ENCODE measurements at regions not wholly inside any gene's neighbourhood (a gene's known extent, or its start where the extent isn't known, plus 50 kb on each side); places are given as distances from the start of the nearest gene placed in this dataset.

DNA sequence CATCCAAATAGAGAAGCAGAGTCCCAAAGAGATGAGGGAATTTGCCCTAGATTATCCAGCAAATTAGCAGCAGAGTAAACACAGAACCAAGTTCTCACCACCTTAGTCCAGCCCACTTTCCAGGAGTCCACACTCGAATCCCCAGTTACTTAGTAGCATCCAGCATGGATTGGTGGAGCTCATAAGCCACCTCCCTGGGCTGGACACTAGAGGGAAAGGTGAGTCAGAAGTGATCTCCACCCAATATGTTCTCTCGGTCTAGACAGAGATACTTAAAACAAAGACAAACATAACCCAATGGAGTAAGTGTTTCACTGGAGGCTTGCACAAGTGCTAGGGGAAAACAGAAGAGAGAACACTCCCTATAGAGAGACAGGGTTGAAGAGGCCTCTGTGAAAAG lies 105.1 kb upstream of the CPEB2 start:
- Mint-ChIP-seq H3K36me3 (no peaks in the 10 kb centered on the region), H3K27ac (no peak overlapping the region), H3K9me3 (peaks cover 0 to 2% of the 10 kb centered on the region in 2 donors), H3K27me3 (peaks cover 0 to 17% of the 10 kb centered on the region in 2 donors), H3K4me3 (no peak overlapping the region), H3K4me1 (no peaks in the 10 kb centered on the region)
- DNase-seq, result no peak
- no peak for ATAC-seq (replicated peaks)

DNA sequence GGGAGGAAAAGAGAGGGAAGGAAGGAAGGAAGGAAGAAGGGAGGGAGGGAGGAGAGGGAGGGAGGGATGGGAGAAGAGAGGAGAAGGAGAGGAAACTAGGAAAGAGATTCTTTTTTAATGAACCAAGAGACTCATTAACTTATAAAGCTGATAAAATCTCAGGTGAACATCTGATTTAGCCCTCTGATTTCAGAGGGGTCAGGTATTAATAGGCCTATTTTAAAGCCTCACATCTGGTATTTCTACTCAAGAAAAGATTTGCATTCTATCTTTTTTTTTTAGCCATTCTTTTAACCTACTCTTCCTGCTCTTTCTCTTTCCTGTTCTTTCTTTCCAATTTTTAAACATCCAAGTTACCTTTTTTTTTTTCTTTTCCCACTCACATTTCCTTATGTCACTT lies 103.3 kb upstream of the CPEB2 start:
- H3K27me3 Mint-ChIP-seq, result peaks cover 6 to 23% of the 10 kb centered on the region in 2 donors
- DNase-seq (no peak), ATAC-seq (replicated peaks) (no peak)
- H3K9me3 Mint-ChIP-seq, result peaks cover 0 to 2% of the 10 kb centered on the region in 2 donors
- H3K36me3 Mint-ChIP-seq, result no peaks in the 10 kb centered on the region
- no peak overlapping the region for H3K27ac Mint-ChIP-seq
- no peaks in the 10 kb centered on the region for H3K4me1 Mint-ChIP-seq
- H3K4me3 Mint-ChIP-seq, result no peak overlapping the region

DNA sequence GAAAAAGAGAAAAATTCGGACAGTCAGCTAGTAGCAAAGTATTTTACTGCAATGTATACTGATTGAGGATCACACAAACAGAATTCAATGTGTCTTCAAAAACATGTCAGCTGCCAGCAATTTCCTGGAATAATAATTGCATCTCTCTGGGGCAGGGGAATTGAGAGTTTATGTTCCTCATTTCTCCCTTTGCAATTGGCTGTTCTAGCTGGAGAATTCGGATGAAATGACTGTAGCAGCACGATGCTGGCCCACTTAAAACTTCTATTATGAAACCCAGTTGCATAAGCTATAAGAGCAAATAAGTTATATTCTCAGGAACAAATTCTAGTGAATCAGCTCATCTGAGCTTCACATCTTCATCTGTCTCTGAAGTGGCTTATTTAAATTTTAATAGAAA lies 99.9 kb upstream of the CPEB2 start:
- Mint-ChIP-seq H3K27ac (no peak overlapping the region), H3K4me3 (no peak overlapping the region), H3K9me3 (peaks cover 0 to 2% of the 10 kb centered on the region in 2 donors), H3K36me3 (no peaks in the 10 kb centered on the region), H3K4me1 (no peaks in the 10 kb centered on the region), H3K27me3 (peaks cover 12 to 19% of the 10 kb centered on the region in 2 donors)
- DNase-seq (no peak), ATAC-seq (replicated peaks) (no peak)

DNA sequence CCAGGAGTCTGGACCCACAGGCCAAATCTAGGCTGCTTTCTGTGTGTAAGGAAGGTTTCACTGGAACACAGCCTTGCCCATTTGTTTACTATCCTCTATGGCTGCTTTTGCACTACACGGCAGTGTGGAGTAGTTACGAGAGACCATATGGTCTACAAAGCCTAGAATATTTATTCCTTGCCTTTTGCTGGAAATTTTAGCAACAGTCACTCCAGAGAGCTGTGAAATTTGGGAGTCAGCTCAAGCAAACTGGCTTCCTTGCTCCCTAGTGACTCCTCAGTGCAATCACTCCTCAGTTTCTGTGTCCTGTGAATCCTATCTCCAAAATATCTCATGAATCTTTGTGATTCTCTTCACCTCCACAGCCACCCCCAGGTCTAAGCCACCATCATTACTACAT lies 99.0 kb upstream of the CPEB2 start:
- Mint-ChIP-seq H3K36me3 (no peaks in the 10 kb centered on the region), H3K27ac (no peak overlapping the region), H3K9me3 (no peaks in the 10 kb centered on the region), H3K4me3 (no peak overlapping the region), H3K4me1 (no peaks in the 10 kb centered on the region), H3K27me3 (peaks cover 12 to 13% of the 10 kb centered on the region in 2 donors)
- no peak for ATAC-seq (replicated peaks)
- DNase-seq, result no peak

DNA sequence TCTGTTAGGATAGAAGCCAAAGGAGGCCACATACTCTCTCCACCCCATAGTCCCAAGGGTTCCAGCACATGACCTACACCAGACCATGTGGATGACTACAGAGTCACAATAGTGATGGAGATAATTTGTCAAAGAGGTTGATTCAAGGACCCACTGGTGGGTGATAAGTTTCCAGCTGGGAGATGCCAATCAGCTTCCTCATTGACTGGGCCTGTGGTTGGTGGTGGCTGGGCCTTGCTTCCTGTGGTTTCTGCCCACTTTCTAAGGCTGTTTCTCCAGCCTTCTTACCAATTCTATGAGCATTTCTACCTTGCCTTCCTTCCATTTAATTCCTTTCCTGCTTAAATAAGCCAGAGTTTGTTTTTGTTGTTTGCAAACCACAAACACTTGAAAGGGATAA lies 95.5 kb upstream of the CPEB2 start:
- Mint-ChIP-seq H3K4me1 (no peaks in the 10 kb centered on the region), H3K27me3 (peaks cover 15 to 33% of the 10 kb centered on the region in 2 donors), H3K4me3 (no peak overlapping the region), H3K9me3 (no peaks in the 10 kb centered on the region), H3K36me3 (no peaks in the 10 kb centered on the region), H3K27ac (no peak overlapping the region)
- DNase-seq, result no peak
- ATAC-seq (replicated peaks), result peak in 1 of 2 donors; percentile 18

DNA sequence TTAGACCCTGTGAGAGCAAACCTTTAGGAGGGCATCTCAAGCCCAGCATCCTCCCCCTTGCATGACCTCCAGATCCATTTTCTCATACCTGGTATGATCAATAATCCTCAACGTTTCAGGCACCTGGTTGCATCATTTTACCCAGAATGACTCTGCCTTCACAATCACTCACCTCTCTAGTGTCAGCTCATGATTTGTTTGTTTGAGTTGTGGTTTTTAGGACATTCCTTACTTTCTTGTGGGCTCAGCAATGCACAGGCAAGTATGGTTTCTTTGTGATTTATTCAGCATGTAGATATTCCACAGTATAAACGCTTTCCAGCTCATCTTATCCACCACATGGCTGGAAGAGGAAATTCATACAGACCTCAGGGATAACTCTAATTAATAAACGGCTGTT lies 93.6 kb upstream of the CPEB2 start:
- H3K4me3 Mint-ChIP-seq, result no peak overlapping the region
- peaks cover 2 to 4% of the 10 kb centered on the region in 2 donors for H3K9me3 Mint-ChIP-seq
- H3K27ac Mint-ChIP-seq, result no peak overlapping the region
- H3K36me3 Mint-ChIP-seq, result no peaks in the 10 kb centered on the region
- H3K4me1 Mint-ChIP-seq, result no peaks in the 10 kb centered on the region
- peaks cover 18 to 31% of the 10 kb centered on the region in 2 donors for H3K27me3 Mint-ChIP-seq
- DNase-seq, result no peak
- no peak for ATAC-seq (replicated peaks)

DNA sequence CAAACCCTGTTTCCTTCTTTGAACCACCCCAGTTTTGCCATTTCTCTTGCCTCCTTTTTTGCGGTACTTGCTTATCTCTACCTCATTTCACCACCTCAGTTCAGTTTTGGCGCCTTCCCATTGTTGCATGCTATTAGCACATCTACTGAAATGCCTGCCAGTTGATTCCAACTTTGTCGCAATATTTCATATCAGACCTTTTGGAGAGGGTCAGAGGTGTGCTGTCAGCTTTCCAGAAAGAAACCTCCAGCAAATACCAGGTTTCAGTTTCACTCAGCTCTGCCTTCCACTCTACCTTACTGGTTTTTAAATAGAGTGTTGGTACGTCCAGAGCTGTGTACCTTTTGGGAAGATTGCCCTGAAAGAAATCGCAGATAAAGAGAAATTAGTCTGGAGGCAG lies 91.9 kb upstream of the CPEB2 start:
- DNase-seq, result no peak
- Mint-ChIP-seq H3K4me3 (no peak overlapping the region), H3K27me3 (peaks cover 11 to 24% of the 10 kb centered on the region in 2 donors), H3K4me1 (no peaks in the 10 kb centered on the region), H3K36me3 (no peaks in the 10 kb centered on the region), H3K9me3 (peaks cover 2 to 4% of the 10 kb centered on the region in 2 donors), H3K27ac (no peak overlapping the region)
- ATAC-seq (replicated peaks), result no peak

DNA sequence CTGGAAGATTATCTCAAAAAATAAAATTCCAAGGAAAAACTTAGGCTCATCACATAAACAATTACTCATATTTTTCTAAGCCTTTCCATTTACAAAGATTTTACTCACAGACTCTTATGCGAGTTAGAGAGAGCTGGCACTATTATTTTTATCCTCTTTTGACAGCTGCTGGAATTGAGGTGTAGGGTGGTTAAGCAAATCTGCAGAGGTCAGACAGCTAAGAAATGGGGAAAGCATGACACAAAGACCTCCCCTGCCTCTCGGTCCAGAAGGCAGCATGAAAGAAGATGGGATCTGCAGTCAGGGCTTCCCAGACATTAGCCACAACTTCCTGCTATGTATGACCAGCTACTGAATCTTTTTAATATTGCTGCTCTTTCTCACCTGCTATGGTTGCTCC lies 89.9 kb upstream of the CPEB2 start:
- Mint-ChIP-seq H3K36me3 (no peaks in the 10 kb centered on the region), H3K27ac (no peak overlapping the region), H3K9me3 (peaks cover 2 to 4% of the 10 kb centered on the region in 2 donors), H3K4me1 (no peaks in the 10 kb centered on the region), H3K4me3 (no peak overlapping the region), H3K27me3 (peaks cover 14 to 33% of the 10 kb centered on the region in 2 donors)
- ATAC-seq (replicated peaks) (no peak), DNase-seq (no peak)

DNA sequence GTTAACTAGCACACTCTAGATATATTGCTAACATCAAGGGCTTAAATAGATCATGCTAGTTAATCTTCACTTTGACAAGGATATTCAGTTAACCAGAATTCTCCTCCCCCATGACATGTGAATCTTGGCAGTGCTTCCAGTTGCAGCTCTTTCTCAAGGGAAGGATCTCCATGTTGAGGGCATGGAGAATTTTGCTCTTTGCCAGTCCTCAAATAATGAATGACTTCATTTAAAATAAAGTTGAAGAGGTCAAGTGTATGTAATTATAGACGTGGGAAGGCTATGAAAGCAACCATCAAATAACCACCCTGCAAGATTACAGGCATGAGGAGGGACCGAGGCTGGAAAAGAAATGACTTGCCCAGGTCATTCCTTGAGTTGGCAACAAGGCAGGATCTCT lies 87.3 kb upstream of the CPEB2 start:
- Mint-ChIP-seq H3K36me3 (no peaks in the 10 kb centered on the region), H3K27me3 (peaks cover 16 to 23% of the 10 kb centered on the region in 2 donors), H3K9me3 (peaks cover 2 to 4% of the 10 kb centered on the region in 2 donors), H3K4me3 (no peak overlapping the region), H3K27ac (no peak overlapping the region), H3K4me1 (no peaks in the 10 kb centered on the region)
- DNase-seq, result no peak
- no peak for ATAC-seq (replicated peaks)

DNA sequence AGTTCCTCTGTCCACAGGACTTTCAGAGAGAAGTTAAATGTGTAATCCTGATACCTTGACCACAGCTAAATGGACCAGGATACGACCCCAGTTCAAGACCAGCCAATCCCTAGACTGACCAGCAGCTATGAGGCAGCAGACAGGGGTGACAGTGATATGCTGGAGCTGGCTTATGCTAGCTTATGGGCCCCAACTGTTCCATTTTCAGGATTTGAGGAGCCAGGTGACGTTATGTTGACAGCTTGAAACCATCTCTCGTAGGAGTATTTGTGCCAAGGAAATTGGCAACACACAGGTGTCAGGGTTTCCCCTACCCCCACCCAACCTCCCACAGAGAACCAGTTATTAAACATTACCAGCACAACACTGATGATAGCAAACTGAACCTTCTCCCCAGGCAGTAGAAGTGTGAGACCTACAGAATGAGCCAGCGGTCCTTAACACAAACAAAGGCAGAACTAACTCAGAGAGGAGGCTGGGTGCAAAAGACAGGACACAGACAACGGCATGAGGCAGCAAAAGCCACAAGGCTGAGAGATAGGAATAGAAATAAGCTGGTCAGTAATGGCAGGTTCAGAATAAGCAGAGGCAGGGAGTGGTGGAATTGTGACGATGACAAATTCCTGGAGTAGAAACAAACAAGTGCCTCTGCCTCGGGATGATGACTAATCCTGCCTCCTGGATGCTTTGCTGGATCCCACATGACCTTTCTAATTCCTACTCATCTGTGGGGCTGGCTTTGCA lies 85.6 kb upstream of the CPEB2 start:
- H3K9me3 Mint-ChIP-seq, result peaks cover 2 to 4% of the 10 kb centered on the region in 2 donors
- no peak for ATAC-seq (replicated peaks)
- no peak overlapping the region for H3K4me3 Mint-ChIP-seq
- H3K27ac Mint-ChIP-seq, result no peak overlapping the region
- H3K27me3 Mint-ChIP-seq, result peaks cover 9 to 14% of the 10 kb centered on the region in 2 donors
- no peaks in the 10 kb centered on the region for H3K4me1 Mint-ChIP-seq
- no peaks in the 10 kb centered on the region for H3K36me3 Mint-ChIP-seq
- no peak for DNase-seq

DNA sequence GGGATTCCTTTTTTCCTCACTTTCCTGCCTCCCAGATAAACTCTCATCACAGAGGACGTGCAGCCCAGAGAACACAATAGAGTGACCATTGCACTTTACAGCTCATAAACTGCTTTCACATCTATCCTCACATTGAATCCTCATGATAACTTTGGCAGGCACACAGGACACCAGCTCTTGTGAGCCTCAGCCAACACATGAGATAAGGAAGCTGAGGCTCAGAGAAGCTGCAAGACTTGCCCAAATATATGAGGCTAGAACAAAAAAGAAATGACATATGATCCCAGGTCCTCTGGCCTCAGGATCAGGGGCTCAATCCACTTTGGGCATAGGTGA lies 85.0 kb upstream of the CPEB2 start:
- Mint-ChIP-seq H3K9me3 (peaks cover 2 to 4% of the 10 kb centered on the region in 2 donors), H3K27ac (no peak overlapping the region), H3K4me3 (no peak overlapping the region), H3K36me3 (no peaks in the 10 kb centered on the region), H3K27me3 (peaks cover 9 to 14% of the 10 kb centered on the region in 2 donors), H3K4me1 (no peaks in the 10 kb centered on the region)
- ATAC-seq (replicated peaks), result no peak
- no peak for DNase-seq

DNA sequence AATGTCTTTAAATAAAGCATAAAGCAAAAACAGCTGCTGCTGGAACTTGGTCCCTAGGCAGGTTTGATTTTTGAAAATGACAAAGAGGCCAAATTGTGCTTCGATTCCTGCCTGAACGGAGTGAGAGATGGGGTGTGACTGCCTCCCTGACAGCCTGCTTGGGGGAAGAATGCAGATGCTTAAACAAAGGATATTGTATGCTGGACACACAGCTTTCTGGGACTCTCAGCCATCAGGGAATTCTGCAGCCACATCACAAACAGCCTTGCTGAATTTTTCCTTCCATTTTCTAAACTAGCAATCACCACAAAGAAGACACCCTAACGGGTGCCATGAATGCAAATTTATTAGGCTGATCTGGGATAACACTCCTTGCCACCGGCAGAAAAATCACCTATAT lies 83.9 kb upstream of the CPEB2 start:
- no peaks in the 10 kb centered on the region for H3K9me3 Mint-ChIP-seq

DNA sequence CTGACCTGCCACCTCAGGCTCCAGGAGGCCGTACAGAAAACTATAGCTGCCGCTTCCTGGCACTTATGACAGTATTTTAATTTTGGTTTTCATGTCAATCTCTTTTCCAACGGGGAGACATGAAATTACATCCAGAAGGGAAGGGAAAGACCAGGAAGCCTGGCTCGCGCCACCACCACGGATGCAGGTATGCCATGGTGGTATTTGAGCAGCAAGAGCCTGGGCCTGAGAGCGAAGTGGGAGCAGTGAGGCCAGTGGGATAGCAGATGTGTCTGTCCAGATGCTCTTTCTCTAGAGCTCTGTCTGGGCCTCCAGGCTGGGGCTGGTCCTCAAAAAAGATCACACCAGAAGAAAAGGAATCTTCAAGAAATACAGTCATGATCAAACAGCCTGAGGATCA lies 82.5 kb upstream of the CPEB2 start:
- no peak for ATAC-seq (replicated peaks)
- H3K4me3 Mint-ChIP-seq, result no peak overlapping the region
- no peak overlapping the region for H3K27ac Mint-ChIP-seq
- peaks cover 4 to 14% of the 10 kb centered on the region in 2 donors for H3K27me3 Mint-ChIP-seq
- H3K36me3 Mint-ChIP-seq, result no peaks in the 10 kb centered on the region
- no peak for DNase-seq
- H3K4me1 Mint-ChIP-seq, result no peaks in the 10 kb centered on the region
- no peaks in the 10 kb centered on the region for H3K9me3 Mint-ChIP-seq

More for the DNA sequence above, 83.9 kb upstream of the CPEB2 start:
- ATAC-seq (replicated peaks) (no peak), DNase-seq (no peak)
- Mint-ChIP-seq H3K36me3 (no peaks in the 10 kb centered on the region), H3K4me1 (no peaks in the 10 kb centered on the region), H3K27ac (no peak overlapping the region), H3K27me3 (peaks cover 4 to 14% of the 10 kb centered on the region in 2 donors), H3K4me3 (no peak overlapping the region)

DNA sequence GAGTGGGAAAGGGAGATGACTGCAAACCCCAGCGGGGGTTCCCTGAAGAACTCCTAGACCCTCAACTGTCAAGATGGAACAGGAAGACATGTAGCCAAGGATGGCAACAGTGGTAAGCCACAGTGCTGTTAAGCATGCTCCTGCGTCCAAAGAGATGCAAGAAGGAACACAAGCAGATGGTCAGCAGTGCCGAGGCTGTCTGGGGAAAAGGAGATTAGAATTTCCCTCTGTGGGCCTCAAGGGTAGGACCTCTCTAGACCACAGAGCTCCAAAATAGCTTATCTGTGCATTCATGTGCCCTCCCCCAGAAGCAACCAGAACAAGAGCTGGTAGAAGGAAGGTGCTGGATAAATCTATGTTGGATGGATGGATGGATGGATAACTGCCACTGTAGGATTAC lies 82.0 kb upstream of the CPEB2 start:
- H3K9me3 Mint-ChIP-seq, result no peaks in the 10 kb centered on the region
- DNase-seq, result no peak
- no peak for ATAC-seq (replicated peaks)
- no peak overlapping the region for H3K27ac Mint-ChIP-seq
- no peaks in the 10 kb centered on the region for H3K36me3 Mint-ChIP-seq
- peaks cover 4 to 14% of the 10 kb centered on the region in 2 donors for H3K27me3 Mint-ChIP-seq
- no peaks in the 10 kb centered on the region for H3K4me1 Mint-ChIP-seq
- no peak overlapping the region for H3K4me3 Mint-ChIP-seq

DNA sequence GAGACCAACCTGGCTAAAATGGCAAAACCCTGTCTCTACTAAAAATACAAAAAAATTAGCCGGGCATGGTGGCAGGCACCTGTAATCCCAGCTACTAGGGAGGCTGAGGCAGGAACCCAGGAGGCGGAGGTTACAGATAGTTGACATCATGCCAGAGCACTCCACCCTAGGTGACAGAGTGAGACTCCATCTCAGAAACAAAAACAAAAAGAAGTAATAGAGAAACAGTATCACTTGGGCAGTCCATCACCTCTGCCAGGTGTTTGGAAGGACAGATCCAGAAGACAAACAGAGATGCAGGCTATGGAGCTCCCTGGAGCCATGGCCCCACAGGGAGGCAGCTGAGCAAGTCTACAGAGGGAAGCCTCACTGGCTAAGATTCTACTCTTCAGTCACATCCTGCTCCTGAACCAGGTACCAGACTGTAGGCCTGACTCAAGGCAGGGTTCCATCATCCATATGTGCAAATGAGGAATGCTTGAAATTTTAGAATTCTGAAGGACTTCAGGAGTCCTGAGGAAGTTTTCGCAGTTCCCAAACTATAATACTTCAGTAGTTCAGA lies 81.4 kb upstream of the CPEB2 start:
- H3K27me3 Mint-ChIP-seq, result peaks cover 4 to 14% of the 10 kb centered on the region in 2 donors
- no peak overlapping the region for H3K4me3 Mint-ChIP-seq
- H3K4me1 Mint-ChIP-seq, result no peaks in the 10 kb centered on the region
- no peak overlapping the region for H3K27ac Mint-ChIP-seq
- H3K9me3 Mint-ChIP-seq, result no peaks in the 10 kb centered on the region
- ATAC-seq (replicated peaks) (no peak), DNase-seq (no peak)
- H3K36me3 Mint-ChIP-seq, result no peaks in the 10 kb centered on the region

Data from stimulated activated naive B cell treated with anti-CD40 and anti-IgM and Interleukin-4, amounts not matched to agents 10 μg/mL and 1 μg/mL and 100 μg/mL, for 72 hours (primary cell).